Motor neuron (in vitro differentiated cells): ENCODE measurements at regions not wholly inside any gene's neighbourhood (a gene's known extent, or its start where the extent isn't known, plus 50 kb on each side); places are given as distances from the start of the nearest gene placed in this dataset.
A peak's percentile ranks its signal among the peaks of the same experiment; 100 is the strongest.
"Not testable (repeated sequence)": the region's sequence is repeated elsewhere in the genome, so short reads cannot be mapped to it uniquely, and the experiment has no call there.

Experiments used
- ATAC-seq, 8 experiments: fragments of 200-7000 bp; cut with Tn5 transposase; replicated peaks in 6 of 8; 2 replicates each; pipeline ENCODE4 v1.8.0; 2021; ENCODE audit warnings: mild to moderate bottlenecking in 8 of 8, moderate library complexity in 8 of 8
- H3K27ac ChIP-seq, 2 donors: fragments of 250-450 bp; sonication (Bioruptor Pico); 2 replicates each; pipeline ENCODE4 v1.9.0; 2021; ENCODE audit warnings: antibody characterized with exemption in 2 of 2, mild to moderate bottlenecking in 2 of 2, moderate library complexity in 1 of 2
- H3K4me1 ChIP-seq, 2 donors: fragments of 250-450 bp; sonication (Bioruptor Pico); replicated peaks in 1 of 2; 2 replicates each; pipeline ENCODE4 v1.6.1; 2021; ENCODE audit warnings: antibody characterized with exemption in 2 of 2, mild to moderate bottlenecking in 2 of 2, moderate library complexity in 1 of 2
- H3K4me3 ChIP-seq, 5 donors: fragments of 250-450 bp; sonication (Bioruptor Pico); 2 replicates each; pipeline ENCODE4 v1.9.0; 2021; ENCODE audit warnings: antibody characterized with exemption in 5 of 5, mild to moderate bottlenecking in 5 of 5, moderate library complexity in 4 of 5
- WGBS, 10 experiments: fragments of 450-650 bp; shearing (Covaris generic); methylation state at CpG; one replicate each; pipeline ENCODE4 v1.0.0; 2022; 5-methylcytosine and 5-hydroxymethylcytosine counted together
- in situ Hi-C, 9 experiments: fragments of 400-800 bp; cut with MboI; loops; one replicate each; pipeline ENCODE4 v1.15.0; 2021; ENCODE audit warnings: low sequenced_read_pairs in 9 of 9, low pct_unique_long_range_greater_than_20kb in 2 of 9; ENCODE audit not compliant: unreplicated experiment in 9 of 9

DNA sequence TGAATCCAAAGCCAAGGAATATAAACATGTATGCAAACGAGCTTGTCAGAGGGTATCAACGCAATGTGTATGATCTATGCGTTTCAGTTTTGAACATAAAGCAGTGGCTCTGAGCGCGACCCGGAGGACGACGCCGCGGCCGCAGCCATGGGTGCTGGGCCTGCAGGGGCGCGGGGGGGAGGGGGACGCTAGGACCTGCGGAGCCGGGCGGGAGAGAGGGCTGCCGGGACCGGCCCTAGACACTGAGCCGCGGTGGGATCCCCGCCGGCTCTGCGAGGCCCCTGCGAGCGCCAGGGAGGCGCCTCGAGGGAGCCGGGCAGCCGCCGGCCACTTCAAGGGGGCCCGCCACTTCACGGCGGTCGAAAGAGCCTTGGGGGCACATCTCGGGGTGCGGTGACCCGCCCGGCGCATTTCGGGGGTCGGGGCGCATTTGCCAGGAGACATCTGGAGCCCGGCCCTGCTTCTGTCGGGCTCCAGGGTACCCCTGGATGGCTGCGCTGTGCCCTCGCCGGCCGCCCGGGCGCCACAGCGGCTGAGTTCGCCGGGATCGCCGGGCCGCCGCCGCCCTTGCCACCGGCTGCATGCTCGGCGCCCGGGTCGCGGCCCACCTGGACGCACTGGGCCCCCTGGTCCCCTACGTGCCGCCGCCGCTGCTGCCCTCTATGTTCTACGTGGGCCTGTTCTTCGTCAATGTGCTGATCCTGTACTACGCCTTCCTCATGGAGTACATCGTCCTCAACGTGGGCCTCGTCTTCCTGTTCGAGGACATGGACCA, 71.9 kb upstream of the NIPA1 start:
- H3K27ac ChIP-seq, in situ Hi-C loops, H3K4me1 ChIP-seq: not testable (repeated sequence)
- WGBS, 10 experiments, result no CpG with 5 or more reads among the region's 77 CpGs
- peak overlapping the region in 1 of 5 donors; percentile 17 for H3K4me3 ChIP-seq
- ATAC-seq, result peak; percentile 10 to 69 (median 43)

GRCh38 chr15:22715133-22715845, 71.2 kb upstream of the NIPA1 start:
- H3K4me1 ChIP-seq, H3K27ac ChIP-seq, in situ Hi-C loops, H3K4me3 ChIP-seq: not testable (repeated sequence)
- peak in 1 of 8 experiments; percentile 13 for ATAC-seq
- WGBS, 10 experiments, result no CpG with 5 or more reads among the region's 32 CpGs

- ATAC-seq, H3K27ac ChIP-seq, in situ Hi-C loops, H3K4me3 ChIP-seq, H3K4me1 ChIP-seq: not testable (repeated sequence)
- WGBS, 10 experiments, result 88 to 100% (median 100%) methylated on average over 1 of the region's 1 CpG; no CpG with 5 or more reads in 7 of the 10 experiments
These were observed 66.5 kb upstream of the NIPA1 start for GRCh38 chr15:22719980-22720379.

DNA sequence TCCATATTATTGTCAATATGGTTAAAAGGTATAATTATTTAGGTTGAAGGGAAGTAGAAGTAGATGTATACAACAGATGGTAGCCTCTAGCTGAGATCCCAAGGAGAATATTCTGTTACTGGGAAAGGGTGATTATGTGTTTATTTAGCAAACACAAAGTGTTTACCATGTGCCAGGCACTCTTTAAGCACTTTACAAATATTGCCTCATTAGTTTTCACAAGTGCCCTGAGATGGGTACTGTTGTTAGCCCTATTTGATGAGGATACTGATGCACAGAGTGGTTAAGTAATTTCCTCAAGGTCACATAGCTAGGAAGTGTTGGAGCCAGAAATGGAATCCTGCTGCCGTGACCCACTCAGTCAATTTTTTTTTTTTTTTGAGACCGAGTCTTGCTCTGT, 60.3 kb upstream of the NIPA1 start:
- H3K27ac ChIP-seq, H3K4me3 ChIP-seq, H3K4me1 ChIP-seq, in situ Hi-C loops, ATAC-seq: not testable (repeated sequence)
- WGBS, 10 experiments, result no CpG with 5 or more reads among the region's 2 CpGs

- H3K4me3 ChIP-seq, H3K4me1 ChIP-seq, ATAC-seq, in situ Hi-C loops, H3K27ac ChIP-seq: not testable (repeated sequence)
- WGBS, 10 experiments, result 30 to 63% (median 57%) methylated on average over 2 to 3 of the region's 4 CpGs; no CpG with 5 or more reads in 7 of the 10 experiments
These were observed 51.4 kb upstream of the NIPA1 start for GRCh38 chr15:22735067-22735466.

DNA sequence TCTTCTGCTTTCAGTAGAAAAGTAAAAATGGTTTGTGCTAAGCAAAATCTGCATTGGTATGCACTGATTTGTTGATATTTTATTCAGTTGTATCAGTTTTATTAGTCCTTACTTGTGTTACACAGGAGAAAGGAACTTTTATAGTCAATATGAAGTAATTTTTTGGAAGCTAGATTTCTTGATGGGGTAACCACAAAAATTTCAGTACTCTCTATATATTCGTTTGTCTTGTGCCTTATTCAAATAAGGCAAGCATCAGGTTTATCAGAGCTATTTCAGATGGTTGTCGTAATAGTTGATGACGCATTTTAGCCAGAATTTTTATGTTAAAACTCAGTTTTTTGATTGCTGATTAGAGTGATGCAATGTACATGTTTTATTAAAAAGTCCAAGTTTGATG, 50.7 kb upstream of the NIPA1 start:
- Histone ChIP-seq H3K27ac (no peak overlapping the region), H3K4me3 (no peak overlapping the region), H3K4me1 (no peaks in the 10 kb centered on the region)
- no peak for ATAC-seq
- WGBS, 10 experiments, result 20 to 100% (median 67%) methylated on average over 1 to 3 of the region's 3 CpGs; no CpG with 5 or more reads in 4 of the 10 experiments
- in situ Hi-C loops, result no loop called here

DNA sequence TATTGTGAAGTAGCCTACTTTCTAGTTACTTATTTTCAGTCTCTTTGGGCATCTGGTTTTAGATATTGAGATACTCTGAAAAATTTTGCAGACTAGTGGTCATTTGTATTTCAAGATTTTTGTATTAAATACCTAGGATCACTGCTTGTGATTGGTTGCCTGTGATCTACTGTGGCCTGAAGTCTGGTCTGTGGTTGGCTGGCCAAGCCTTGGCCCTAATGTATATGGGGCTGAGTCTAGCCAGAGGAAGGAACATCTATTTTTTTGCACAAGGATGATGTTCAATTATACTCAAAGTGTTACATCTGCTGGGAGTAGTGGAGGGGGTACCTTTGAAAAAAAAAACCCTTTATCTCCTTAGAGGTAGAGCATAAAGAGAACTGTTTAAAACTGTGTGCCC, 50.2 kb upstream of the NIPA1 start:
- H3K27ac ChIP-seq, ATAC-seq, H3K4me1 ChIP-seq, in situ Hi-C loops, H3K4me3 ChIP-seq: not testable (repeated sequence)
